Renal cortex interstitium (tissue), 11 donors: ENCODE measurements at regions not wholly inside any gene's neighbourhood (a gene's known extent, or its start where the extent isn't known, plus 50 kb on each side); places are given as distances from the start of the nearest gene placed in this dataset.

Experiments
- DNase-seq, 11 donors: peaks; one replicate each; pipeline ENCODE4 v3.0.0-alpha.2; 2013; ENCODE audit warnings: low read depth in 9 of 11, low spot score in 4 of 11; ENCODE audit errors: extremely low read depth in 1 of 11

GRCh38 chr5:7955476-7955875 lies 86.5 kb downstream of the MTRR start:
- DNase-seq, result no peak

- no peak for DNase-seq
These were observed 88.4 kb downstream of the MTRR start for GRCh38 chr5:7957329-7957728.

GRCh38 chr5:7960142-7960541 lies 91.2 kb downstream of the MTRR start:
- DNase-seq, result no peak

- no peak for DNase-seq
These were observed 92.6 kb downstream of the MTRR start for GRCh38 chr5:7961540-7961939.

- DNase-seq, result no peak
These were observed 101.9 kb downstream of the MTRR start for GRCh38 chr5:7970816-7971215.

GRCh38 chr5:7976411-7977190 lies 107.7 kb downstream of the MTRR start:
- no peak for DNase-seq

- no peak for DNase-seq
These were observed 109.2 kb downstream of the MTRR start for GRCh38 chr5:7978114-7978513.

- no peak for DNase-seq
These were observed 110.0 kb downstream of the MTRR start for GRCh38 chr5:7978991-7979390.

- DNase-seq, result no peak
These were observed 111.9 kb downstream of the MTRR start for GRCh38 chr5:7980881-7981280.

- DNase-seq, result no peak
These were observed 114.5 kb downstream of the MTRR start for GRCh38 chr5:7983433-7983832.

- no peak for DNase-seq
These were observed 122.3 kb downstream of the MTRR start for GRCh38 chr5:7991125-7991821.

- DNase-seq, result peak in 1 of 11 donors; percentile 4
These were observed 126.8 kb downstream of the MTRR start for GRCh38 chr5:7995688-7996294.

GRCh38 chr5:8005416-8005815 lies 136.5 kb downstream of the MTRR start:
- peak in 9 of 11 donors; percentile 4 to 58 (median 18) for DNase-seq

GRCh38 chr5:8012131-8012977 lies 143.4 kb downstream of the MTRR start:
- DNase-seq, result no peak

- peak in 1 of 11 donors; percentile 6 for DNase-seq
These were observed 145.2 kb downstream of the MTRR start for GRCh38 chr5:8013948-8014710.

- no peak for DNase-seq
These were observed 150.8 kb downstream of the MTRR start for GRCh38 chr5:8019719-8020218.

- DNase-seq, result no peak
These were observed 152.0 kb downstream of the MTRR start for GRCh38 chr5:8020861-8021514.

- DNase-seq, result no peak
These were observed 159.3 kb downstream of the MTRR start for GRCh38 chr5:8028243-8028642.
